HG03064 (cell line): ENCODE measurements at regions not wholly inside any gene's neighbourhood (a gene's known extent, or its start where the extent isn't known, plus 50 kb on each side); places are given as distances from the start of the nearest gene placed in this dataset.

Experiments
- ATAC-seq: cut with Tn5 transposase; IDR thresholded peaks from one replicate; pipeline ENCODE4 v1.9.1; 2021; ENCODE audit warnings: low read depth; ENCODE audit not compliant: unreplicated experiment

- ATAC-seq, result no peak
Measured at GRCh38 chr14:21735639-21736307, 62.2 kb upstream of the OR4E1 start.

- no peak for ATAC-seq
Measured at GRCh38 chr14:21735200-21735599, 61.6 kb upstream of the OR4E1 start.

- ATAC-seq, result no peak
Measured at GRCh38 chr14:21734457-21735074, 60.9 kb upstream of the OR4E1 start.

- ATAC-seq, result no peak
Measured at GRCh38 chr14:21729703-21730233, 56.1 kb upstream of the OR4E1 start.

- no peak for ATAC-seq
Measured at GRCh38 chr14:21725250-21725649, 51.6 kb upstream of the OR4E1 start.

GRCh38 chr14:21724090-21724973 lies 50.7 kb upstream of the OR4E1 start:
- no peak for ATAC-seq

GRCh38 chr14:21723431-21724045 lies 49.9 kb upstream of the OR4E1 start:
- no peak for ATAC-seq
